Left ventricle myocardium inferior (tissue), 1 donor: ENCODE measurements at regions not wholly inside any gene's neighbourhood (a gene's known extent, or its start where the extent isn't known, plus 50 kb on each side); places are given as distances from the start of the nearest gene placed in this dataset.

Source experiments
- DNase-seq: peaks from one replicate; pipeline ENCODE4 v3.0.0-alpha.2; 2020
- H3K27ac ChIP-seq: fragments of 200-600 bp; replicated peaks from 2 replicates; pipeline ENCODE4 v1.8.0; 2021
- H3K27me3 ChIP-seq: fragments of 200-600 bp; 2 replicates; pipeline ENCODE4 v1.8.0; 2021; ENCODE audit warnings: low read depth
- H3K36me3 ChIP-seq: fragments of 200-600 bp; 2 replicates; pipeline ENCODE4 v1.8.0; 2021
- H3K4me1 ChIP-seq: fragments of 200-600 bp; 2 replicates; pipeline ENCODE4 v1.8.0; 2021
- H3K4me3 ChIP-seq: fragments of 200-600 bp; 2 replicates; pipeline ENCODE4 v1.8.0; 2021; ENCODE audit warnings: mild to moderate bottlenecking, moderate library complexity
- H3K9me3 ChIP-seq: fragments of 200-600 bp; replicated peaks from 2 replicates; pipeline ENCODE4 v1.8.0; 2021
- intact Hi-C: fragments of 100-400 bp; cut with micrococcal nuclease; formaldehyde crosslinking; loops from one replicate; pipeline ENCODE4 v1.11.0; 2022
- TF ChIP-seq, protein P1 (sequence below): fragments of 200-600 bp; IDR thresholded peaks from 2 replicates; pipeline ENCODE4 v1.8.0; 2021; ENCODE audit warnings: antibody characterized with exemption, mild to moderate bottlenecking, borderline replicate concordance
- donor health status: DM: no; HTN: yes; CAD: no; lungs with severe emphysema.

DNA sequence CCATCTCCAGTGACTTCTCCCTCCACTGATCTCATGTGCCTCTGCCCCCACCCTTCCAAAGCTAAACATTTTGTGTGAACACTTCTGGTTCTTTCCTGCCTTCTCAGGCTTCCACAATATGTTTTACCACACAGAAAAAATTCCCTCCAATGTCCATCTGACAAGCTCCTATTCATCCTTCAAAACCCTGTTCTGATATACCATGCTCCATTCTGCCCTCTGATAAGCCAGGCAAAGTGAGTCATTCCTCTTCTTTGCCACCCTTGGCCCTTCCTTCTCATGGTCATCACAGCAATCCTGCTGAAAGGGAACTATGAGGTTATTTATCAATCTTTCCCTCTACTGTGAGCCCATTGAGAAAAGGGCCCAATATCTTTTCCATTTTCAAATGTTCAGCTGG lies 97.6 kb downstream of the BARX1 start:
- TF ChIP-seq, protein P1, sequence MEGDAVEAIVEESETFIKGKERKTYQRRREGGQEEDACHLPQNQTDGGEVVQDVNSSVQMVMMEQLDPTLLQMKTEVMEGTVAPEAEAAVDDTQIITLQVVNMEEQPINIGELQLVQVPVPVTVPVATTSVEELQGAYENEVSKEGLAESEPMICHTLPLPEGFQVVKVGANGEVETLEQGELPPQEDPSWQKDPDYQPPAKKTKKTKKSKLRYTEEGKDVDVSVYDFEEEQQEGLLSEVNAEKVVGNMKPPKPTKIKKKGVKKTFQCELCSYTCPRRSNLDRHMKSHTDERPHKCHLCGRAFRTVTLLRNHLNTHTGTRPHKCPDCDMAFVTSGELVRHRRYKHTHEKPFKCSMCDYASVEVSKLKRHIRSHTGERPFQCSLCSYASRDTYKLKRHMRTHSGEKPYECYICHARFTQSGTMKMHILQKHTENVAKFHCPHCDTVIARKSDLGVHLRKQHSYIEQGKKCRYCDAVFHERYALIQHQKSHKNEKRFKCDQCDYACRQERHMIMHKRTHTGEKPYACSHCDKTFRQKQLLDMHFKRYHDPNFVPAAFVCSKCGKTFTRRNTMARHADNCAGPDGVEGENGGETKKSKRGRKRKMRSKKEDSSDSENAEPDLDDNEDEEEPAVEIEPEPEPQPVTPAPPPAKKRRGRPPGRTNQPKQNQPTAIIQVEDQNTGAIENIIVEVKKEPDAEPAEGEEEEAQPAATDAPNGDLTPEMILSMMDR, result no peak

GRCh38 chr9:93852728-93853127 lies 102.4 kb downstream of the BARX1 start:
- H3K27me3 ChIP-seq, result peaks cover 72% of the 10 kb centered on the region
- H3K4me1 ChIP-seq, result no peaks in the 10 kb centered on the region
- peaks cover 23% of the 10 kb centered on the region for H3K9me3 ChIP-seq
- intact Hi-C loops, result no loop called here
- no peaks in the 10 kb centered on the region for H3K36me3 ChIP-seq
- no peak for DNase-seq
- TF ChIP-seq, protein P1, result no peak
- no peak overlapping the region for H3K4me3 ChIP-seq
- no peak overlapping the region for H3K27ac ChIP-seq

More for the DNA sequence above, 97.6 kb downstream of the BARX1 start:
- DNase-seq, result no peak
- intact Hi-C loops, result no loop called here
- no peak overlapping the region for H3K4me3 ChIP-seq
- H3K27me3 ChIP-seq, result peaks cover 73% of the 10 kb centered on the region
- H3K36me3 ChIP-seq, result no peaks in the 10 kb centered on the region
- H3K9me3 ChIP-seq, result peaks cover 11% of the 10 kb centered on the region
- no peak overlapping the region for H3K27ac ChIP-seq
- peaks cover 6% of the 10 kb centered on the region for H3K4me1 ChIP-seq

GRCh38 chr9:93846349-93846748 lies 108.8 kb downstream of the BARX1 start:
- no peaks in the 10 kb centered on the region for H3K36me3 ChIP-seq
- H3K9me3 ChIP-seq, result peaks cover 20% of the 10 kb centered on the region
- TF ChIP-seq, protein P1, result no peak
- intact Hi-C loops, result no loop called here
- H3K27me3 ChIP-seq, result peaks cover 70% of the 10 kb centered on the region
- H3K4me3 ChIP-seq, result no peak overlapping the region
- no peak overlapping the region for H3K27ac ChIP-seq
- no peaks in the 10 kb centered on the region for H3K4me1 ChIP-seq
- no peak for DNase-seq

GRCh38 chr9:93843396-93843795 lies 111.8 kb downstream of the BARX1 start:
- Histone ChIP-seq H3K27ac (no peak overlapping the region), H3K4me3 (no peak overlapping the region), H3K36me3 (no peaks in the 10 kb centered on the region), H3K27me3 (peaks cover 42% of the 10 kb centered on the region), H3K9me3 (peaks cover 15% of the 10 kb centered on the region), H3K4me1 (no peaks in the 10 kb centered on the region)
- TF ChIP-seq, protein P1, result no peak
- intact Hi-C loops, result no loop called here
- DNase-seq, result no peak

DNA sequence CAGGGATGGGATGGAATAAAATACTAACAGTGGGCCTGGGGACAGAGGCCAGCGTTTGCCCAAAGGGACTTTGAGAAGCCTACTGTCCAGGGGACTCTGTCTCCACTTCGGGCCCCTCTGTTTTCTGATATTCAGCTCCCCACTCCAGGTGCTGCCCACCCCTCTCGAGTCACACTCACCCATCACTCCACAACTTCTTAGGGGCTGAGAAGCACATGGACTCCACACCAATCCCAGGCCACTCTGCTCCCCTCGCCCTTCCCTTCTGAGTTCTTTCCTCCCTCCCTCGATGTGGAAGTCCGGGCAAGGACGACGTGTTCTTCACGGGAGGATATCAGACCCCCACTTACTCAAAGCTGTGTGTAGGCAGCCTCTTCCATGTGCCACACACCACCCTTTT lies 124.5 kb downstream of the BARX1 start:
- Histone ChIP-seq H3K27ac (no peak overlapping the region), H3K27me3 (peaks cover 61% of the 10 kb centered on the region), H3K9me3 (peaks cover 32% of the 10 kb centered on the region), H3K4me3 (no peak overlapping the region), H3K4me1 (peaks cover 12% of the 10 kb centered on the region), H3K36me3 (no peaks in the 10 kb centered on the region)
- intact Hi-C loops, result no loop called here
- DNase-seq, result no peak
- TF ChIP-seq, protein P1, result no peak
